Nephron (organoid): ENCODE measurements at regions not wholly inside any gene's neighbourhood (a gene's known extent, or its start where the extent isn't known, plus 50 kb on each side); places are given as distances from the start of the nearest gene placed in this dataset.

Experiments
- H3K27ac Mint-ChIP-seq, 3 experiments: 2 replicates each; pipeline ENCODE4 v1.8.0; 2020; ENCODE audit warnings: mixed read lengths in 3 of 3, mild to moderate bottlenecking in 2 of 3, moderate library complexity in 1 of 3
- H3K27me3 Mint-ChIP-seq: 2 replicates; pipeline ENCODE4 v1.8.0; 2021; ENCODE audit warnings: low read depth, mild to moderate bottlenecking, moderate library complexity, mixed read lengths
- H3K36me3 Mint-ChIP-seq: 2 replicates; pipeline ENCODE4 v1.8.0; 2020; ENCODE audit warnings: low read depth, mixed read lengths
- H3K4me1 Mint-ChIP-seq: 2 replicates; pipeline ENCODE4 v1.8.0; 2020; ENCODE audit warnings: mixed read lengths
- H3K4me3 Mint-ChIP-seq, 3 experiments: 2 replicates each; pipeline ENCODE4 v1.8.0; 2020; ENCODE audit warnings: mild to moderate bottlenecking in 3 of 3, mixed read lengths in 3 of 3, moderate library complexity in 2 of 3
- H3K9me3 Mint-ChIP-seq: 2 replicates; pipeline ENCODE4 v1.8.0; 2020; ENCODE audit warnings: mixed read lengths
- CTCF ChIP-seq, 3 experiments: fragments of 200-600 bp; sonication (generic); IDR thresholded peaks; one replicate each; pipeline ENCODE4 v1.5.0; 2021; ENCODE audit warnings: antibody characterized with exemption in 3 of 3; ENCODE audit not compliant: unreplicated experiment in 3 of 3

DNA sequence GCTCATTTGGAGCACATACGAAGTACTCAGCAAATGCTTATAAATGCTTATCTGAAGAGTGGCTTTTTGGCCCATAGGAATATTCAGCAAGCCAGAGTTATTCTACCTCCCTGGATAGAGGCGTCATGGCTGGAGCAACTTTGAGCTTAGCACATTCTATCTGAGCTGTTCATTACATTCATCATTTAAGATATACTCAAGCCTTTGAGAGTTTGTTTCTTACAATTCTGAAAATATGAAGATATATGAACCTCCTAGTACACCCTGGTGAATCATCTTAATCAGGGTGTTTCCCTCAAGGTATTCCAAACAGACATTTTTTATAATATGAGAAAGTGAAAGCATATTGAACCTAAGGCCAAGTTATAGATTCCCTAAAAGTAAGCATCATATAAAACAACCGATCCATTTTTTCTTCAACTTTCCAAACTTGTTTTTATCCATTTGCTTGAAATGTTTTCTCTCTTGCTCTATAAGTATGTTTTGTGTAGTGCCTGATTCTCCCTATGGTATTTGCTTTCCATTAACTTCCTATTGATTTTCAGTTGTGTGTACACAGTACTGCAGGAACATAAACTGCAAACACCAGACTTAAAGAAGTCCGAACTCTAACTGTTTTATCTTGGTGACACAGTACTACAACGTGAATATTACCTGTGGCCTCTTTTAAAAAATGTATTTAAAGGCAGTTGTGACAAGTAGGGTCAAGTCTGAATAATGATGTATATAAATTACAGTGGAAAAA lies 139.7 kb upstream of the PTPRK start:
- no peaks in the 10 kb centered on the region for H3K4me1 Mint-ChIP-seq
- H3K27ac Mint-ChIP-seq: no peak overlapping the region
- no peak overlapping the region for H3K4me3 Mint-ChIP-seq
- H3K27me3 Mint-ChIP-seq: no peaks in the 10 kb centered on the region
- TF ChIP-seq CTCF (IDR thresholded peaks at IDR 0.05; ENCODE audit: unreplicated experiment in 3 of 3): no peak
- no peaks in the 10 kb centered on the region for H3K9me3 Mint-ChIP-seq
- no peaks in the 10 kb centered on the region for H3K36me3 Mint-ChIP-seq

- Mint-ChIP-seq H3K27me3 (no peaks in the 10 kb centered on the region), H3K27ac (no peak overlapping the region), H3K4me3 (no peak overlapping the region), H3K9me3 (no peaks in the 10 kb centered on the region), H3K4me1 (no peaks in the 10 kb centered on the region), H3K36me3 (no peaks in the 10 kb centered on the region)
- no peak for TF ChIP-seq CTCF (IDR thresholded peaks at IDR 0.05; ENCODE audit: unreplicated experiment in 3 of 3)
Observed at GRCh38 chr6:128659276-128659675, 138.9 kb upstream of the PTPRK start.

DNA sequence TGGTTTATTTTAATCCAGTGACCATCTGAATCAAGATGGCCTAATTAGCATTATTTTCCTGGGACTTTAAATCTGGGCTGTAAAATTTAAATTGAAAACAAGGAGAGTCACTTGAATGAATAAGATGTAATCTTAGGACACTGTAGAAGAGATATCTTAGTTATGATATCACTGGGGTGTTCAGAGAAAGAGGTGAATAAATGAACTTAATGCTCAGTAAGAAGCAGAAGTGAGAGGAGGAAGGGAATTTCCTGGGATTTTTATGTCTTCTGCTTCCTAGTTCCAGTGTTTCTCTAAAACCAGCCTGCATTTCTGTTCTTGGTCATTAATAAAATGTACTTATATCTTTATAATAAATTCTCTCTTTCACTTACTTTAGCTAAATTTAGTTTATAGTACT lies 136.8 kb upstream of the PTPRK start:
- no peak for TF ChIP-seq CTCF (IDR thresholded peaks at IDR 0.05; ENCODE audit: unreplicated experiment in 3 of 3)
- Mint-ChIP-seq H3K4me1 (no peaks in the 10 kb centered on the region), H3K36me3 (no peaks in the 10 kb centered on the region), H3K27me3 (no peaks in the 10 kb centered on the region), H3K27ac (no peak overlapping the region), H3K4me3 (no peak overlapping the region), H3K9me3 (no peaks in the 10 kb centered on the region)

- TF ChIP-seq CTCF (IDR thresholded peaks at IDR 0.05; ENCODE audit: unreplicated experiment in 3 of 3): no peak
- H3K36me3 Mint-ChIP-seq: no peaks in the 10 kb centered on the region
- H3K4me3 Mint-ChIP-seq: no peak overlapping the region
- H3K27me3 Mint-ChIP-seq: no peaks in the 10 kb centered on the region
- no peaks in the 10 kb centered on the region for H3K9me3 Mint-ChIP-seq
- H3K27ac Mint-ChIP-seq: no peak overlapping the region
- no peaks in the 10 kb centered on the region for H3K4me1 Mint-ChIP-seq
Observed at GRCh38 chr6:128655978-128656498, 135.6 kb upstream of the PTPRK start.

- H3K4me1 Mint-ChIP-seq: no peaks in the 10 kb centered on the region
- no peak overlapping the region for H3K27ac Mint-ChIP-seq
- no peaks in the 10 kb centered on the region for H3K36me3 Mint-ChIP-seq
- H3K4me3 Mint-ChIP-seq: no peak overlapping the region
- no peaks in the 10 kb centered on the region for H3K27me3 Mint-ChIP-seq
- TF ChIP-seq CTCF (IDR thresholded peaks at IDR 0.05; ENCODE audit: unreplicated experiment in 3 of 3): no peak
- no peaks in the 10 kb centered on the region for H3K9me3 Mint-ChIP-seq
Observed at GRCh38 chr6:128648022-128648598, 127.7 kb upstream of the PTPRK start.

DNA sequence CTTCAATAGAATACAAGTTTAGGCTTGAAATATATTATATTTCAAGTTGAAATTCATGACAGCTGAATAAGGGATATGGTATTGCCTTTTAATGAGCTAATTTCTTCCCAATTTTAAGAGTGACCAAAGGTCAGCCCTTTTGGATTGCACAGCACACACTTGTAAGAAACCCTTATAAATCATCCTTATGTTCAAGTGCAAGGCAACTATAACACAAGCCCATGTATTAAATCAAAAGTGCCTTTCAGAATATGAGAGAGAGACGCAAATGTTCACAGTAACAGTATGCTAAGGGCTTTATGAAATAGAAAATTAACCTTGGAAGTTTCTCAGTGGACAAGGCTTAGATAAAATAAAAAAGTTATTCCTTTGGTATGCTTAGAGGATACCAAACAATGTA lies 121.7 kb upstream of the PTPRK start:
- Mint-ChIP-seq H3K27ac (no peak overlapping the region), H3K36me3 (no peaks in the 10 kb centered on the region), H3K27me3 (no peaks in the 10 kb centered on the region), H3K9me3 (no peaks in the 10 kb centered on the region), H3K4me1 (no peaks in the 10 kb centered on the region), H3K4me3 (no peak overlapping the region)
- no peak for TF ChIP-seq CTCF (IDR thresholded peaks at IDR 0.05; ENCODE audit: unreplicated experiment in 3 of 3)
